ENCODE measurements at regions not wholly inside any gene's neighbourhood (a gene's known extent, or its start where the extent isn't known, plus 50 kb on each side); places are given as distances from the start of the nearest gene placed in this dataset.

DNA sequence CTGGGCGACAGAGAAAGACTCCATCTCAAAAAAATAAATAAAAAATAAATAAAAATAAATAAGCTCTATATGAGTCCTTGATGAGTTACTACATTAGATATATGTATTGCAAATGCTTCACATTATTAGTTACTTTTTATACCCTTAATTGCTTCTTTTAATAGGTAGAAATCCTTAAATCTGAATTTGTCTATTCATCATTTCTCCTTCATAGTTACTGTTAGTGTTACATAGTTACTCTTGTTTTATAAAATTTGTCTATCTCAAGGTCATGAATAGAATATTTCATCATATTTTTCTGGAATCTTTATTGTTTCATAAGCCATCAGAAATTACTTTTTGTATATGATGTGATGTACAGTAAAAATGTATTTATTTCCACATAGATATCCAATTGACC lies 1624.8 kb upstream of the FLRT2 start:
- Histone ChIP-seq H3K36me3 (ENCODE audit: control insufficient read depth in 2 of 2, extremely low read depth in 1 of 2, insufficient read depth in 2 of 2, low read length in 2 of 2) (no peaks in the 10 kb centered on the region), H3K4me1 (ENCODE audit: control insufficient read depth, extremely low read depth, insufficient read depth, low read length) (no peaks in the 10 kb centered on the region), H3K27me3 (ENCODE audit: control insufficient read depth in 2 of 2, insufficient read depth in 2 of 2, low read length in 2 of 2) (no peaks in the 10 kb centered on the region), H3K9me1 (replicated peaks; ENCODE audit: control insufficient read depth, extremely low read depth, insufficient read depth, low read length) (no peaks in the 10 kb centered on the region), H3K27ac (ENCODE audit: insufficient read depth, low read depth, low read length) (no peak overlapping the region), H3K4me2 (ENCODE audit: insufficient read depth, low read length) (no peak overlapping the region), H3K79me2 (ENCODE audit: control insufficient read depth, insufficient read depth, low read length) (no peaks in the 10 kb centered on the region), H3K4me3 (replicated peaks in 1 of 3; ENCODE audit: insufficient read depth in 1 of 3, low read depth in 1 of 3, low read length in 3 of 3) (no peak overlapping the region), H3K9ac (replicated peaks; ENCODE audit: extremely low read depth, insufficient read depth, low read length) (no peak overlapping the region), H2AFZ (ENCODE audit: low read depth, low read length) (no peak overlapping the region), H3K9me3 (replicated peaks; ENCODE audit: control insufficient read depth, insufficient read depth, low read length) (no peaks in the 10 kb centered on the region), H4K20me1 (replicated peaks; ENCODE audit: control insufficient read depth, extremely low read depth, insufficient read depth, low read length) (no peaks in the 10 kb centered on the region)
- BruUV-seq (replicated peaks), result no TSS peak
- dilution Hi-C loops (cut with MboI; ENCODE audit: extremely low pct_ligation_motif_present, low sequenced_read_pairs) (no loop called here), intact Hi-C loops (cut with micrococcal nuclease) (no loop called here)
- no peak for FAIRE-seq
- ChIA-PET POLR2A (no interaction called here), CTCF (interaction anchor here (1.0 kb wide), 1 partner anchor 13 kb away, joined by 3 read pairs; no protein-coding TSS in a partner anchor)
- no peak for TF ChIP-seq JUN (IDR thresholded peaks at IDR 0.05; ENCODE audit: borderline replicate concordance, insufficient read depth, insufficient read length, low read depth)
- no peak for TF ChIP-seq MAX (IDR thresholded peaks at IDR 0.05; ENCODE audit: insufficient read depth, insufficient read length)
- TF ChIP-seq GATA2 (IDR thresholded peaks at IDR 0.05; ENCODE audit: insufficient read depth, insufficient read length, low read depth, low read length), result no peak
- no peak for TF ChIP-seq MYC (IDR thresholded peaks at IDR 0.05; ENCODE audit: low read depth, low read length)
- no peak for TF ChIP-seq CTCF (IDR thresholded peaks at IDR 0.05; ENCODE audit: extremely low read depth in 1 of 2, insufficient read depth in 1 of 2, low read depth in 1 of 2, low read length in 2 of 2)
- TF ChIP-seq FOS (IDR thresholded peaks at IDR 0.05; ENCODE audit: borderline replicate concordance, insufficient read depth, low read length), result no peak
- TF ChIP-seq POLR2A (IDR thresholded peaks at IDR 0.05; ENCODE audit: low read depth, low read length), result no peak
- no peak for TF ChIP-seq POLR2AphosphoS5 (IDR thresholded peaks at IDR 0.05; ENCODE audit: insufficient read depth, low read depth, low read length)
- no peak for TF ChIP-seq EZH2 (IDR thresholded peaks at IDR 0.05; ENCODE audit: borderline replicate concordance, low read depth, low read length, severe bottlenecking)
- DNase-seq (ENCODE audit: low read depth, low spot score), result no peak
